ENCODE measurements at regions not wholly inside any gene's neighbourhood (a gene's known extent, or its start where the extent isn't known, plus 50 kb on each side); places are given as distances from the start of the nearest gene placed in this dataset.

- no peaks in the 10 kb centered on the region for H3K36me3 ChIP-seq (ENCODE audit: insufficient read depth, low read length)
- no peak overlapping the region for H2AFZ ChIP-seq (ENCODE audit: low read length, unreplicated experiment)
- peaks cover 15% of the 10 kb centered on the region for H3K4me1 ChIP-seq (ENCODE audit: control insufficient read depth, insufficient read depth, low read length, unreplicated experiment)
- H3K79me2 ChIP-seq (ENCODE audit: control insufficient read depth, insufficient read depth, low read length, unreplicated experiment), result no peaks in the 10 kb centered on the region
- H3K27ac ChIP-seq (ENCODE audit: low read depth, low read length), result peak overlapping the region; percentile 45
- H3K27me3 ChIP-seq (ENCODE audit: insufficient read depth, low read length), result no peaks in the 10 kb centered on the region
- H3K4me3 ChIP-seq (ENCODE audit: low read depth, low read length), result no peak overlapping the region
Observed at GRCh38 chr4:189022440-189023035, 883.3 kb downstream of the TRIML1 start.

DNA sequence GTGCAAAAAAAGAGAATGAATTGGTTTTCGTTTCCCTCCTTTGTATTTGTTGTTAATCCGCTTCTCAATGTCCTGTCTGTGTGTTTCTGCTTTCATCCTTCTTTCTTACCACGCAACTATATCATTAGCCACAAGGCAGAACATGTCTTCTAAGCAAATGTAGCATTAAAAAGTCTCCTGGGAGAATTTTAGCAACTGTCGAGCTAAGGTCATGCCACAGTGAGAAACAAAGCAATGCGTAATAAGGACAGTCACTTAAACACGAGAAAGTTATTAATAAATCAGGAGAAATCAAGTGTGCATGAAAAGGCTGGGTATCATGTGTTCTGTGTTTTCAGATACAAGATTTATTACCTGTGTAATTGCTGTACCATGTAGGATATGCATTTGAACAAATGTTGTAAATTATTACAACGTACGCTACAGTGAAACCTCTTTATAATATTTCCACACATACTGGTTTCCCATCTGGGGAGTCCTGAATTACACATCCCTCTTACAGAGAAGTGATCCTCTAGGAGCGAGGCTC, 890.8 kb downstream of the TRIML1 start:
- Histone ChIP-seq H3K4me3 (ENCODE audit: low read depth, low read length) (no peak overlapping the region), H3K27me3 (ENCODE audit: insufficient read depth, low read length) (no peaks in the 10 kb centered on the region), H2AFZ (ENCODE audit: low read length, unreplicated experiment) (no peak overlapping the region), H3K4me1 (ENCODE audit: control insufficient read depth, insufficient read depth, low read length, unreplicated experiment) (no peaks in the 10 kb centered on the region), H3K79me2 (ENCODE audit: control insufficient read depth, insufficient read depth, low read length, unreplicated experiment) (no peaks in the 10 kb centered on the region), H3K36me3 (ENCODE audit: insufficient read depth, low read length) (no peaks in the 10 kb centered on the region), H3K27ac (ENCODE audit: low read depth, low read length) (no peak overlapping the region)

DNA sequence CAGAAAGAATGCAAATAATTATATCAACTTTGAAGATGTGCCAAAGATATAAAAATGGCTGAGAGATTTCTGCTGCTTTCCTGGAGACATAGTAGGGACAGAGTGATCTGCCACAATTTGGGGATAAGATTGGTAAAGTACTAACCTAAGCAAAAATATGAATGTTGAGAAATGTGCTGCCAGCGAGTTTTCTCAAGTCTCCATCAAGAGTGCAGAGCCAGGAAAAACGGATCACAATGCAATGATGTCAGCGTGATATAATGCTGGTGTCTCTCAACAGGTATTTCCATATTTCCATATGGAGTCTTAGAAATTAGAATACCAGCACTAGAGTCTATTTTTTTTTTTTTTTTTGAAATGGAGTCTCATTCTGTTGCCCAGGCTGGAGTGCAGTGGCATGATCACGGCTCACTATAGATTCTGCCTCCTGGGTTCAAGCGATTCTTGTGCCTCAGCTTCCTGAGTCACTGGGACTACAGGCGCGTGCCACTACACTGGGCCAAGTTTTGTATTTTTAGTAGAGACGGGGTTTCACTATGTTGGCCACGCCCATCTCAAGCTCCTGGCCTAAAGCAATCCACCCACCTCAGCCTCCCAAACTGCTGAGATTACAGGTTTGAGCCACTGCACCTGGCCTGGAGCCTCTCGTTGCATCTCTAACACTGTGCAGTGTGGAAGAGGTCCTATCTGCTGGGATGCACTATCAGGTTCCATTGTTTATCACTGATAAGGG, 893.5 kb downstream of the TRIML1 start:
- Histone ChIP-seq H3K27me3 (ENCODE audit: insufficient read depth, low read length) (no peaks in the 10 kb centered on the region), H3K27ac (ENCODE audit: low read depth, low read length) (no peak overlapping the region), H3K79me2 (ENCODE audit: control insufficient read depth, insufficient read depth, low read length, unreplicated experiment) (no peaks in the 10 kb centered on the region), H3K4me3 (ENCODE audit: low read depth, low read length) (no peak overlapping the region), H3K4me1 (ENCODE audit: control insufficient read depth, insufficient read depth, low read length, unreplicated experiment) (no peaks in the 10 kb centered on the region), H2AFZ (ENCODE audit: low read length, unreplicated experiment) (no peak overlapping the region), H3K36me3 (ENCODE audit: insufficient read depth, low read length) (no peaks in the 10 kb centered on the region)

DNA sequence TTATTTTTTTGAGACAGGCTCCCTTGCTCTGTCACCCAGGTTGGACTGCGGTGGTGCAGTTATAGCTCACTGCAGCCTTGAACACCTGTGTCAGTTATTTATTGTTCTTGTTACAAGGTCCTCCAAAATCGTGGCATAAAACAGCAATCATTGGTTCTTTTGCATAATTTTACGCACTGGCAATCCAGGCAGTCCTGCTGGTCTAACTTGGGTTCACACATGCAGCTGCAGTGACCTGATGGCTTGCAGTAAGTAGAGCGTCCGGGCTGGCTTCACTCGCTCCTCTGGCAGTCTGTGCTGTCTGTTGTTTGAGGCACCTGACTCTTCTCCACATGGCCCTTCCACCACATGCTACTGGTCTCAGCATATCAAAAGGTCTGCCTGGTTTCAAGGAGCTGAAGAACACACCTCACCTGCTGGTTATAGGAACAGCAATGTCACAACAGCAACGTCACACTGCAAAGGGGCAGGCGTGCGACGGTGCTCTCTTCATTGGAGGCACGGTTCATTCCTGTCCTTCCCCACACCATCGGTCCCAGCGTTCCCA, 894.6 kb downstream of the TRIML1 start:
- Histone ChIP-seq H3K27ac (ENCODE audit: low read depth, low read length) (no peak overlapping the region), H3K4me3 (ENCODE audit: low read depth, low read length) (no peak overlapping the region), H3K4me1 (ENCODE audit: control insufficient read depth, insufficient read depth, low read length, unreplicated experiment) (no peaks in the 10 kb centered on the region), H3K27me3 (ENCODE audit: insufficient read depth, low read length) (no peaks in the 10 kb centered on the region), H3K36me3 (ENCODE audit: insufficient read depth, low read length) (no peaks in the 10 kb centered on the region), H2AFZ (ENCODE audit: low read length, unreplicated experiment) (no peak overlapping the region), H3K79me2 (ENCODE audit: control insufficient read depth, insufficient read depth, low read length, unreplicated experiment) (no peaks in the 10 kb centered on the region)

GRCh38 chr4:189035091-189035490, 895.9 kb downstream of the TRIML1 start:
- Histone ChIP-seq H2AFZ (ENCODE audit: low read length, unreplicated experiment) (no peak overlapping the region), H3K79me2 (ENCODE audit: control insufficient read depth, insufficient read depth, low read length, unreplicated experiment) (no peaks in the 10 kb centered on the region), H3K4me3 (ENCODE audit: low read depth, low read length) (no peak overlapping the region), H3K4me1 (ENCODE audit: control insufficient read depth, insufficient read depth, low read length, unreplicated experiment) (no peaks in the 10 kb centered on the region), H3K27ac (ENCODE audit: low read depth, low read length) (no peak overlapping the region), H3K27me3 (ENCODE audit: insufficient read depth, low read length) (no peaks in the 10 kb centered on the region), H3K36me3 (ENCODE audit: insufficient read depth, low read length) (no peaks in the 10 kb centered on the region)

GRCh38 chr4:189035654-189036053, 896.4 kb downstream of the TRIML1 start:
- no peak overlapping the region for H3K27ac ChIP-seq (ENCODE audit: low read depth, low read length)
- H3K4me1 ChIP-seq (ENCODE audit: control insufficient read depth, insufficient read depth, low read length, unreplicated experiment), result no peaks in the 10 kb centered on the region
- H2AFZ ChIP-seq (ENCODE audit: low read length, unreplicated experiment), result no peak overlapping the region
- H3K36me3 ChIP-seq (ENCODE audit: insufficient read depth, low read length), result no peaks in the 10 kb centered on the region
- no peak overlapping the region for H3K4me3 ChIP-seq (ENCODE audit: low read depth, low read length)
- H3K79me2 ChIP-seq (ENCODE audit: control insufficient read depth, insufficient read depth, low read length, unreplicated experiment), result no peaks in the 10 kb centered on the region
- H3K27me3 ChIP-seq (ENCODE audit: insufficient read depth, low read length), result no peaks in the 10 kb centered on the region

DNA sequence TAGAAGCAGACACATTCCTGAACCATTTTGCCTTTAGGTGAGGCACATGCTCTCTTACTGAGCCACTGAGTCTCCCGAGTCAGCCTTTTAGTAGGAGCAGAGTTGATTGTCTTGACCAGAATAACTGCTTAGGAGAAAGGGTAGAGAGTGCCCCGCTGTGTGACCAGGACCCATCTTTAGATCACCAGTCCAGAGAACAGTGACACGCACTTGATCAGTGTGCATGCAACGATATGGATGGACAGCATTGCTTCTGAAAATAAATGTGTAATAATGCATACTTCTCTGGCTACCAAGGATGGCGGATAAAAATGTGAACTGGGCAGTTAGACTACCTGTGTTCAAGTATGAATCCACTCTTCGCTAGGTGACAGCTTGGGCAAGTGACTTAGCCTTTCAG, 897.7 kb downstream of the TRIML1 start:
- H3K27ac ChIP-seq (ENCODE audit: low read depth, low read length), result no peak overlapping the region
- H3K36me3 ChIP-seq (ENCODE audit: insufficient read depth, low read length), result no peaks in the 10 kb centered on the region
- no peak overlapping the region for H3K4me3 ChIP-seq (ENCODE audit: low read depth, low read length)
- H3K79me2 ChIP-seq (ENCODE audit: control insufficient read depth, insufficient read depth, low read length, unreplicated experiment), result no peaks in the 10 kb centered on the region
- no peak overlapping the region for H2AFZ ChIP-seq (ENCODE audit: low read length, unreplicated experiment)
- H3K27me3 ChIP-seq (ENCODE audit: insufficient read depth, low read length), result no peaks in the 10 kb centered on the region
- no peaks in the 10 kb centered on the region for H3K4me1 ChIP-seq (ENCODE audit: control insufficient read depth, insufficient read depth, low read length, unreplicated experiment)

GRCh38 chr4:189046642-189047041, 894.0 kb upstream of the FRG1 start:
- H3K27me3 ChIP-seq (ENCODE audit: insufficient read depth, low read length), result no peaks in the 10 kb centered on the region
- H3K36me3 ChIP-seq (ENCODE audit: insufficient read depth, low read length), result no peaks in the 10 kb centered on the region
- no peak overlapping the region for H3K4me3 ChIP-seq (ENCODE audit: low read depth, low read length)
- H3K27ac ChIP-seq (ENCODE audit: low read depth, low read length), result no peak overlapping the region
- H3K4me1 ChIP-seq (ENCODE audit: control insufficient read depth, insufficient read depth, low read length, unreplicated experiment), result peaks cover 7% of the 10 kb centered on the region
- no peak overlapping the region for H2AFZ ChIP-seq (ENCODE audit: low read length, unreplicated experiment)
- no peaks in the 10 kb centered on the region for H3K79me2 ChIP-seq (ENCODE audit: control insufficient read depth, insufficient read depth, low read length, unreplicated experiment)

GRCh38 chr4:189048119-189048518, 892.6 kb upstream of the FRG1 start:
- Histone ChIP-seq H3K79me2 (ENCODE audit: control insufficient read depth, insufficient read depth, low read length, unreplicated experiment) (no peaks in the 10 kb centered on the region), H3K27ac (ENCODE audit: low read depth, low read length) (no peak overlapping the region), H3K27me3 (ENCODE audit: insufficient read depth, low read length) (no peaks in the 10 kb centered on the region), H3K4me1 (ENCODE audit: control insufficient read depth, insufficient read depth, low read length, unreplicated experiment) (peaks cover 7% of the 10 kb centered on the region), H3K36me3 (ENCODE audit: insufficient read depth, low read length) (no peaks in the 10 kb centered on the region), H3K4me3 (ENCODE audit: low read depth, low read length) (no peak overlapping the region), H2AFZ (ENCODE audit: low read length, unreplicated experiment) (no peak overlapping the region)

DNA sequence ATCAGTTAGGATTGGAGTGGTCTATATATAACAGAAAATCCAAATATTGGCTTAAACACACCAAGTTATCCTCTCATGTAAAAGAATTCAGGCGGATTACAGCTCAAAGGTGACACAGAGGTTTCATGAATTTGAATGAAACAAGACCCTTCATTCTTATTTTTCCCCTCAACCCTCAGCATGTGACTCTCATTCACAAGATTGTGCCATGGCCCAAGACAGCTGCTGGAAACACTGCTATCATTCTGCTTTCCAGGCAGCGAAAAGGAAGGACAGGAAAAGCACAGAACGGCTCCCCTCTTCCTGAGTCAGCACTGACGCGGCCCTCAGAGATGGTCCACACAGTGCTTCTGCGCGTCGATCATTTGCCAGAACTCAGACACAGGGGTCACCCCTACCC, 891.0 kb upstream of the FRG1 start:
- H3K36me3 ChIP-seq (ENCODE audit: insufficient read depth, low read length), result no peaks in the 10 kb centered on the region
- H3K27me3 ChIP-seq (ENCODE audit: insufficient read depth, low read length), result no peaks in the 10 kb centered on the region
- peaks cover 7% of the 10 kb centered on the region for H3K4me1 ChIP-seq (ENCODE audit: control insufficient read depth, insufficient read depth, low read length, unreplicated experiment)
- no peak overlapping the region for H3K4me3 ChIP-seq (ENCODE audit: low read depth, low read length)
- no peak overlapping the region for H2AFZ ChIP-seq (ENCODE audit: low read length, unreplicated experiment)
- H3K79me2 ChIP-seq (ENCODE audit: control insufficient read depth, insufficient read depth, low read length, unreplicated experiment), result no peaks in the 10 kb centered on the region
- H3K27ac ChIP-seq (ENCODE audit: low read depth, low read length), result no peak overlapping the region

DNA sequence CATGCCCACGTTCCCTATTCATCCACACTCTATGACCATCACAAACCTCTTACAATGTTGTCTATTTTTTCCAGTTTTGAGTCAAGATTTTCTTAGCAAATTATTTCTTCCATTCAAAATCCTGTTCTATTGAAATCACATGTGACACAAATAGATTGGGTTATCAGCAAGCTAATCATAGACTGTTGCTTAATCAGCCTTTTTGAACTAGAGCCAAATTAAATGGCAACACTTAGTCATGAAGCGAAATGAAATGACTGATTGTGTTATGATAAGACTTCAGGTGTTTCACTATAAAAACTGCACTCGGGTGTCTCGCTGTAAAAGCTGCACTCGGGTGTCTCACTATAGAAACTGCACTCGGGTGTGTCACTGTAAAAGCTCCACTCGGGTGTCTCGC, 890.0 kb upstream of the FRG1 start:
- Histone ChIP-seq H3K79me2 (ENCODE audit: control insufficient read depth, insufficient read depth, low read length, unreplicated experiment) (no peaks in the 10 kb centered on the region), H3K27me3 (ENCODE audit: insufficient read depth, low read length) (no peaks in the 10 kb centered on the region), H3K27ac (ENCODE audit: low read depth, low read length) (no peak overlapping the region), H2AFZ (ENCODE audit: low read length, unreplicated experiment) (no peak overlapping the region), H3K4me3 (ENCODE audit: low read depth, low read length) (no peak overlapping the region), H3K36me3 (ENCODE audit: insufficient read depth, low read length) (no peaks in the 10 kb centered on the region), H3K4me1 (ENCODE audit: control insufficient read depth, insufficient read depth, low read length, unreplicated experiment) (peaks cover 7% of the 10 kb centered on the region)
